Upper lobe of left lung (tissue), 6 donors: ENCODE measurements at regions not wholly inside any gene's neighbourhood (a gene's known extent, or its start where the extent isn't known, plus 50 kb on each side); places are given as distances from the start of the nearest gene placed in this dataset.

ENCODE experiments used
- ATAC-seq, 2 donors: fragments of 200-7000 bp; cut with Tn5 transposase; one replicate each; pipeline ENCODE4 v1.9.1; 2022; ENCODE audit warnings: mild to moderate bottlenecking in 2 of 2, moderate library complexity in 2 of 2; ENCODE audit not compliant: low FRiP score in 2 of 2
- DNase-seq, 2 donors: peaks; one replicate each; pipeline ENCODE4 v3.0.0-alpha.2; 2019 to 2020
- H3K27ac ChIP-seq, 4 donors: fragments of 200-600 bp; sonication (generic); one replicate each; pipeline ENCODE4 v1.5.1; 2016 to 2019
- H3K27me3 ChIP-seq, 4 donors: fragments of 200-600 bp; sonication (generic); one replicate each; pipeline ENCODE4 v1.5.1; 2017 to 2019
- H3K36me3 ChIP-seq, 4 donors: fragments of 200-600 bp; sonication (generic); one replicate each; pipeline ENCODE4 v1.5.1; 2016 to 2019
- H3K4me1 ChIP-seq, 4 donors: fragments of 200-600 bp; sonication (generic); one replicate each; pipeline ENCODE4 v1.5.1; 2018 to 2019
- H3K4me3 ChIP-seq, 4 donors: fragments of 200-600 bp; sonication (generic); one replicate each; pipeline ENCODE4 v1.5.1; 2017 to 2019; ENCODE audit warnings: mild to moderate bottlenecking in 2 of 4, moderate library complexity in 1 of 4
- H3K9me3 ChIP-seq, 4 donors: fragments of 200-600 bp; sonication (generic); one replicate each; pipeline ENCODE4 v1.5.1; 2018 to 2019
- EP300 ChIP-seq, 4 donors: sonication (generic); formaldehyde crosslinking; IDR thresholded peaks; one replicate each; pipeline ENCODE4 v1.5.1; 2017; ENCODE audit warnings: antibody characterized with exemption in 4 of 4, control low read depth in 2 of 4
- POLR2A ChIP-seq, 4 donors: fragments of 450-650 bp; IDR thresholded peaks; one replicate each; pipeline ENCODE4 v1.5.1; 2016 to 2017; ENCODE audit warnings: antibody characterized with exemption in 4 of 4, mild to moderate bottlenecking in 2 of 4
- POLR2AphosphoS5 ChIP-seq, 2 donors: sonication (generic); formaldehyde crosslinking; IDR thresholded peaks; one replicate each; pipeline ENCODE4 v1.5.1; 2017; ENCODE audit warnings: antibody characterized with exemption in 2 of 2
- WGBS, 2 donors: methylation state at CpG; one replicate each; pipeline ENCODE4 v1.1.5; 2017 to 2018; 5-methylcytosine and 5-hydroxymethylcytosine counted together
- TF ChIP-seq, protein P1 (sequence below), 6 experiments: fragments of 450-650 bp in 4 of 6; fragments of 200-600 bp in 2 of 6; sonication (generic) in 2 of 6; IDR thresholded peaks; one replicate each; pipeline ENCODE4 v1.5.1; 2016 to 2019; ENCODE audit warnings: antibody characterized with exemption in 6 of 6
- donor health status: DM: no; HTN: no; CAD: no; lungs with moderate emphysema.
- donor health status: DM: no; HTN: yes; CAD: no; lungs with severe emphysema.

DNA sequence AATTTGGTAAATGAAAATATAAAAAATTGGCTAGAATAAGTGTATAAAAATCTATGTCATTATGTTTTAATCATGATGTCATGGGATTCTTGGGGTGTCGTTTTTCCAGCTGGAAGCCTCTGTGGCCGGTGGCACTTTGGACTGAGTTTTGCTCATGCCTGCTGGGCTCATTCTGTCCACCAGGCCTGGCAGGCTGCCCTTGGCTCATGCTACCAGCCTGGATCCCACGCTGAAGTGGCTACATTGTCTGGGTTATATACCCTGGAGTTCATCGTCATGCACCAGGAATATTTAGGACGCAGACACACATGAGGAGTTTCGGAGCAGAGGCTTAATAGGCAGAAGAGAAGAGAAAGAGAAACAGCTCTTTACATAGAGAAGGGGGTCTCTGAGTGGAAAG lies 1913.7 kb upstream of the WWC1 start:
- Histone ChIP-seq H3K4me3 (no peak overlapping the region), H3K36me3 (no peaks in the 10 kb centered on the region), H3K27ac (no peak overlapping the region), H3K27me3 (no peaks in the 10 kb centered on the region), H3K4me1 (no peaks in the 10 kb centered on the region), H3K9me3 (peaks cover 0 to 14% (median 3%) of the 10 kb centered on the region in 4 donors)
- WGBS, 2 donors = 83 to 88% methylated on average over 6 of the region's 6 CpGs
- ATAC-seq (no peak), DNase-seq (no peak)
- TF ChIP-seq, protein P1, sequence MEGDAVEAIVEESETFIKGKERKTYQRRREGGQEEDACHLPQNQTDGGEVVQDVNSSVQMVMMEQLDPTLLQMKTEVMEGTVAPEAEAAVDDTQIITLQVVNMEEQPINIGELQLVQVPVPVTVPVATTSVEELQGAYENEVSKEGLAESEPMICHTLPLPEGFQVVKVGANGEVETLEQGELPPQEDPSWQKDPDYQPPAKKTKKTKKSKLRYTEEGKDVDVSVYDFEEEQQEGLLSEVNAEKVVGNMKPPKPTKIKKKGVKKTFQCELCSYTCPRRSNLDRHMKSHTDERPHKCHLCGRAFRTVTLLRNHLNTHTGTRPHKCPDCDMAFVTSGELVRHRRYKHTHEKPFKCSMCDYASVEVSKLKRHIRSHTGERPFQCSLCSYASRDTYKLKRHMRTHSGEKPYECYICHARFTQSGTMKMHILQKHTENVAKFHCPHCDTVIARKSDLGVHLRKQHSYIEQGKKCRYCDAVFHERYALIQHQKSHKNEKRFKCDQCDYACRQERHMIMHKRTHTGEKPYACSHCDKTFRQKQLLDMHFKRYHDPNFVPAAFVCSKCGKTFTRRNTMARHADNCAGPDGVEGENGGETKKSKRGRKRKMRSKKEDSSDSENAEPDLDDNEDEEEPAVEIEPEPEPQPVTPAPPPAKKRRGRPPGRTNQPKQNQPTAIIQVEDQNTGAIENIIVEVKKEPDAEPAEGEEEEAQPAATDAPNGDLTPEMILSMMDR (IDR thresholded peaks at IDR 0.05) = no peak
- TF ChIP-seq POLR2AphosphoS5 (IDR thresholded peaks at IDR 0.05) (no peak), POLR2A (IDR thresholded peaks at IDR 0.05) (no peak), EP300 (IDR thresholded peaks at IDR 0.05) (no peak)

DNA sequence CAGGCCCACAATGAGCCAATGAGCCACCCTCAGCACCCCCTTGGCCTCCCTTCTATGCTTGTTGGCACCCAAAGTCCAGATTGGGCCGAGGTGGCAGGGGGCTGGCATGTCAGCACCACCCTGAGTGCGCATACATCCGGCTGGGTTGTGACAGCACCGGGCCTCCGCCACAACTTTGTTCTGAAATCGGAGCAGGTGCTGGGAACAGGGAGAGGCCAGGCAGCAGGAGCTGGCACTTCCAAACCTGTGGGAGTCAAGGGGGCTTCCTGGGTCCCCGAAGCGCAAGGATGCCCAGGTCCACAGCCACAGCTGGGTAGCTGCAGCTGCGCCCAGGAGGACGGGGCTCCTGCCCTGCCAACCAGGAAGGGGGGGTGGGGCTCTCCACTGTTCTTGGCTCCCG lies 1911.9 kb upstream of the WWC1 start:
- H3K36me3 ChIP-seq = no peaks in the 10 kb centered on the region
- ATAC-seq (no peak), DNase-seq (peak in 1 of 2 donors; percentile 49)
- WGBS, 2 donors = 92% methylated on average over 1 to 11 of the region's 11 CpGs
- no peak overlapping the region for H3K27ac ChIP-seq
- no peak overlapping the region for H3K4me3 ChIP-seq
- no peaks in the 10 kb centered on the region for H3K27me3 ChIP-seq
- no peak for TF ChIP-seq POLR2AphosphoS5 (IDR thresholded peaks at IDR 0.05)
- TF ChIP-seq POLR2A (IDR thresholded peaks at IDR 0.05) = no peak
- TF ChIP-seq, protein P1 (IDR thresholded peaks at IDR 0.05) = no peak
- TF ChIP-seq EP300 (IDR thresholded peaks at IDR 0.05) = no peak
- H3K4me1 ChIP-seq = no peaks in the 10 kb centered on the region
- peaks cover 0 to 14% (median 3%) of the 10 kb centered on the region in 4 donors for H3K9me3 ChIP-seq

DNA sequence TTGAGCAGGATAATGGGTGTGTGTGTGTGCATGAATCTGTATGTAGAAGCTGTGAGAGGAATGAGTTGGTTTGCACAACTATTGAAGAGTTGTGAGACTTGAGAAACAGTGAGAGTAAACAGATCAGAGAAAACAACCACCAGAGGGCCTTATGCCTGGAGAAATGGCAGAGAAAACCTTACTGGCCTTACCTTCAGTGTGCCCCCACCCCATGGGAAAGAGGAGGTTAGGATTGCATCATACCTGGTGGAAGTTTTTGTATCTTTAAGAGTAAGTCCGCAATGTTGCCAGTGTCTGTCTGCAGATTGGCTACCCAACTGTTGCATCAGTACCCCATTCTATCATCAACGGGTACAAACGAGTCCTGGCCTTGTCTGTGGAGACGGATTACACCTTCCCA lies 1909.4 kb upstream of the WWC1 start:
- TF ChIP-seq, protein P1 (IDR thresholded peaks at IDR 0.05) = no peak
- TF ChIP-seq POLR2A (IDR thresholded peaks at IDR 0.05) (no peak), EP300 (IDR thresholded peaks at IDR 0.05) (no peak), POLR2AphosphoS5 (IDR thresholded peaks at IDR 0.05) (no peak)
- Histone ChIP-seq H3K4me1 (no peaks in the 10 kb centered on the region), H3K27me3 (no peaks in the 10 kb centered on the region), H3K36me3 (no peaks in the 10 kb centered on the region), H3K9me3 (peaks cover 0 to 14% (median 3%) of the 10 kb centered on the region in 4 donors), H3K27ac (no peak overlapping the region), H3K4me3 (no peak overlapping the region)
- 51 to 68% methylated on average over 4 of the region's 4 CpGs for WGBS, 2 donors
- no peak for DNase-seq
- no peak for ATAC-seq

DNA sequence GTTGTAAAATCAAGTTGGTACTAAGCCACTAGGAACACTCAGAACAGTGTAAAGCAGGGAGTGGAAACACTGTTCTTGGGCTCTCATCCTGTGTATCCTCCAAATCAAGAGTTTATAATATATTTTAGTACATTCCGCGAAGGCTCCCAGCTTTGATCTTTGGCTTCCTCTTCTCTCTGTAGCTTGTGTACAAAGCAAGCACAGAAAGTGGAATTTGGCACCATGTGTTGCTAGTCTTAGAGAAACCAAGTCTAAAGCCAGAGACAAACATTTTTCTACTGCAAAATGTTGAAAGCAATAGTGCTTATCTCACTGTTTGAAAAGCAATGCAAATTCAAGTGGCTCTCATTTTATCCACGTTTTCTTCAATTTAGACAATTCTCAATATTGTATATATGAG lies 1893.3 kb upstream of the WWC1 start:
- TF ChIP-seq EP300 (IDR thresholded peaks at IDR 0.05) (no peak), POLR2AphosphoS5 (IDR thresholded peaks at IDR 0.05) (no peak), POLR2A (IDR thresholded peaks at IDR 0.05) (no peak)
- TF ChIP-seq, protein P1 (IDR thresholded peaks at IDR 0.05) = no peak
- Histone ChIP-seq H3K9me3 (peaks cover 0 to 3% (median 0%) of the 10 kb centered on the region in 4 donors), H3K27me3 (no peaks in the 10 kb centered on the region), H3K4me3 (no peak overlapping the region), H3K4me1 (no peaks in the 10 kb centered on the region), H3K36me3 (no peaks in the 10 kb centered on the region), H3K27ac (no peak overlapping the region)
- WGBS, 2 donors = 42 to 43% methylated on average over 3 of the region's 3 CpGs
- DNase-seq = no peak
- no peak for ATAC-seq

DNA sequence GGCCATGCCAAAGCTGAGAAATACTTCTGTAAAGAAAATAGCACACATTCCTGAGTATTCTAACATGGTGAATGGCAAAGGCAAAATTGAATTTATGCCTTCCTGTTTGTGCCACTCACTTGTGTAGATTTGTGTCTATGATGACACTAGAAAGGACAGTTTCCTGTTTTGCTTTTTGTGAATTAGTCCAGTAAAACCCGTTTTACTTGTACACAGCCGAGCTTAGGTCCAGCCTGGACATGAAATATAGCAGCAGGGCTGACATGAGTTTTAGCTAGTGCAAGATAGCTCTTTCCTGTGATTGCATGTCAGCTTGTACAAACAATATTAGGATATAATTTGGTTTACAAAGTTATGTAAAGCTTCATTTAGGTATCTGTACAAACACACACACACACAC lies 1891.7 kb upstream of the WWC1 start:
- Histone ChIP-seq H3K4me3 (no peak overlapping the region), H3K27me3 (no peaks in the 10 kb centered on the region), H3K9me3 (peaks cover 0 to 3% (median 0%) of the 10 kb centered on the region in 4 donors), H3K27ac (no peak overlapping the region), H3K4me1 (no peaks in the 10 kb centered on the region), H3K36me3 (no peaks in the 10 kb centered on the region)
- DNase-seq (no peak), ATAC-seq (no peak)
- WGBS, 2 donors = 5 to 26% methylated on average over 2 of the region's 2 CpGs
- TF ChIP-seq EP300 (IDR thresholded peaks at IDR 0.05) = no peak
- TF ChIP-seq POLR2A (IDR thresholded peaks at IDR 0.05) = no peak
- TF ChIP-seq, protein P1 (IDR thresholded peaks at IDR 0.05) = no peak
- TF ChIP-seq POLR2AphosphoS5 (IDR thresholded peaks at IDR 0.05) = no peak
